GM21515 (cell line): ENCODE measurements at regions not wholly inside any gene's neighbourhood (a gene's known extent, or its start where the extent isn't known, plus 50 kb on each side); places are given as distances from the start of the nearest gene placed in this dataset.
"Not testable (repeated sequence)": the region's sequence is repeated elsewhere in the genome, so short reads cannot be mapped to it uniquely, and the experiment has no call there.

Experiments used
- ATAC-seq: cut with Tn5 transposase; IDR thresholded peaks from one replicate; pipeline ENCODE4 v1.9.1; 2021; ENCODE audit not compliant: unreplicated experiment

DNA sequence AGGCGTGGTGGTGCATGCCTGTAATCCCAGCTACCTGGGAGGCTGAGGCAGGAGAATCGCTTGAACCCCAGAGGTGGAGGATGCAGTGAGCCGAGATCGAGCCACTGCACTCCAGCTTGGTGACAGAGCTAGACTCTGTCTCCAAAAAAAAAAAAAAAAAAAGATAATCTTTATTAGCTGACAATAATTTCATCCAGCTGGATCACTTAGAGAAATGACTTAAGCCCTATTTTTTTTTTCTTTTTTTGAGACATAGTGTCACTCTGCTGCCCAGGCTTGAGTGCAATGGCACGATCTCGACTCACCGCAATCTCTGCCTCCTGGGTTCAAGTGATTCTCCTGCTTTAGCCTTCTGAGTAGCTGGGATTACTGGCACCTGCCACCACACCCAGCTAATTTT is 51.6 kb upstream of the MAP4K4 start:
- ATAC-seq: not testable (repeated sequence)

DNA sequence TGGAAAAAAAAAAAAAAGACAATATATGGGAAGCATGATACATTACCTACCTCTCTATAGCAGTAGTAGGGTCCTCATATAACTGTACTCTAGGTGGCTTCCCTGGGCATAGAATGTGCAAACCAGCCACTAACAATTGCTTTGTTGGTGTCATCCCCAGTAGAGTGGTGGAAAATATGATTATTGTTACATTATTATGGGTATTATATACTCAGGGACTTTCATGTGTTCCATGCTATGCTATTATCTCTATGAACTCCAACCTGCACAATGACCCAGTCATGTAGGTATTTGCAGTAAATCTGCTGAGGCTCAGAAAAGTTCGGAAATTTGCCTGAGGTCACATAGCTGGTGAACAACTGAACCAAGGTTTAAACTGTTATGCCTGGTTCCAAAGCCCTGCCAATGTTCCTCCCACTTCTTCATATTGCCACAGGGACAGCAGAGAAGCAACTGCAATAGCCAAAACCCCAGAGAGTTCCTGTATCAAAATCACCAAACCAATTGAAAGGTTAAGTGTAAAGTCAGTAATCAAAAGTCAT is 52.6 kb upstream of the MAP4K4 start:
- no peak for ATAC-seq

DNA sequence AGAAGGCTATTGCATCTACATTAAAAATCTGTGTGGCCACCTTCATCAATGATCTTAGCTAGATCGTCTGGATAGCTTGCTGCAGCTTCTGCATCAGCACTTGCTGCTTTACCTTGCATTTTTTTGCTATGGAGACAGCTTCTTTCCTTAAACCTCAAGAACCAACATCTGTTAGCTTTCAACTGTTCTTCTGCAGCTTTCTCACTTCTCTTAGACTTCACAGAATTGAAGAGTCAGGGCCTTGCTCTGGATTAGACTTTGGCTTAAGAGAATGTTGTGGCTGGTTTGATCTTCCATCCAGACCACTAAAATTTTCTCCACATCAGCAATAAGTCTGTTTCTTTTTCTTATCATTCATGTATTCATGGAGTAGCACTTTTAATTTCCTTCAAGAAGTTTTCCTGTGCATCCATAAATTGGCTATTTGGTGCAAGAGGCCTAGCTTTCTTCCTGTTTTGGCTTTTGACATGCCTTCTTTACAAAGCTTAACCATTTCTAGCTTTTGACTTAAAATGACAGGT is 54.4 kb upstream of the MAP4K4 start:
- ATAC-seq: no peak

DNA sequence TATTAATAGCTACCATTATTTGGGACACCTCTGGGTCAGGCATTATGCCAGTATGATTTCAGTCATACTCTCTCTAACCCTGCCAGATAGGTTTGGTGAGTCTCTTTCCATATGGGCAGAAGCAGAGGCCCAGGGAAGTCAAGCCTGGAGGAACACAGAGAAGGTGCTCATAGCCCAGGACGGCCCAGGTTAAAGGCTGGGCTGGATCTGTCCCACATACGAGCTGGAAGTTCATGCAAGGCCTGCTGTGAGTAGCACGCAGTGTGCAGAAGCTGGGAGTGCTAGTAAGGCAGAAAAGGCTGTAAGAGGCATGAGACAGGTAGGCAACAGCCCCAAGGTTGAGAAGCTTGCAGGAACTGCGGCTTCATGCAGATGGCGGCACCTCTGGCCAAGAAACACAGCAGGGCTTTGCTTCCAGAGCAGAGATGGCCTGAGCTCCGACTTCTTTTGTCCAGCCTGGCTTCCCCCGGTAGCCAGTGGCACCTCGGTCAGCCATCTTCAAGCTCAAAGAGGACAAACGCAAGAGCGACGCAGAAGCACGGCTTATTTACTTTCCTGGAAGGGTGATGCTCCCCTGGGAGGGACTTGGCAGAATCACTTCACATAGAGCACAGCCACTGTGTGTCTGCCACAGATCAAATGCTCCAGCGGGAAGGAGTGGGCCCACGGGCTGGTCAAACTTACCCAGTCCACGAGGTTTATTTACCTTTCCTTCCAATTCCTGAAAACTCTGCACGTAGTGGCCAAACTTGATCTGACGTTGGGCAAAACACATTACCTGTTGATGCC is 58.5 kb upstream of the MAP4K4 start:
- ATAC-seq: no peak

DNA sequence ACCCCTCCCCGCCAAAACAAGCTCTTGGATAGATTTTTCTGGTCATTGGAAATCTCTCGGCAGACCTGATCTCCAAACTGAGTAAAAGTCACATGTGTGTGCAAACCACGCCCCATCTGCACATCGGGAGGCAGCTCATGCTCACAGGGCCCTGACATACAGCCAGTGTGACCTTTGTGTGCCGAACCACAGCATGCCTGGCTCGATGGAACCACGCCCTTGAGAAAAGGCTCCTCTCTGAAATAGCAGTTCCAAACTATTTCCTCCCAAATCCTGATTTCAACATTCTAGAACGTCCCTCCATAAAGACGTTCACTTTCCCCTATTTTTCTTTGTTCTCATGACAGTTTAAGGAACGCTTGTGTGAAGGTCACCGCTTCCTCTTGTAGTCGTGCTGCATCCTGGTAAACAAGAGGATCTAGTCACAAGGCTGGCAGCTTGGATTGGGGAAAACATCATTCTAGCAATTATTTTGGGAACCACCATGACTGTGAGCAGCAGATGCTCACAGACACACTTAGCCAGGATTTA is 59.3 kb upstream of the MAP4K4 start:
- ATAC-seq: no peak

DNA sequence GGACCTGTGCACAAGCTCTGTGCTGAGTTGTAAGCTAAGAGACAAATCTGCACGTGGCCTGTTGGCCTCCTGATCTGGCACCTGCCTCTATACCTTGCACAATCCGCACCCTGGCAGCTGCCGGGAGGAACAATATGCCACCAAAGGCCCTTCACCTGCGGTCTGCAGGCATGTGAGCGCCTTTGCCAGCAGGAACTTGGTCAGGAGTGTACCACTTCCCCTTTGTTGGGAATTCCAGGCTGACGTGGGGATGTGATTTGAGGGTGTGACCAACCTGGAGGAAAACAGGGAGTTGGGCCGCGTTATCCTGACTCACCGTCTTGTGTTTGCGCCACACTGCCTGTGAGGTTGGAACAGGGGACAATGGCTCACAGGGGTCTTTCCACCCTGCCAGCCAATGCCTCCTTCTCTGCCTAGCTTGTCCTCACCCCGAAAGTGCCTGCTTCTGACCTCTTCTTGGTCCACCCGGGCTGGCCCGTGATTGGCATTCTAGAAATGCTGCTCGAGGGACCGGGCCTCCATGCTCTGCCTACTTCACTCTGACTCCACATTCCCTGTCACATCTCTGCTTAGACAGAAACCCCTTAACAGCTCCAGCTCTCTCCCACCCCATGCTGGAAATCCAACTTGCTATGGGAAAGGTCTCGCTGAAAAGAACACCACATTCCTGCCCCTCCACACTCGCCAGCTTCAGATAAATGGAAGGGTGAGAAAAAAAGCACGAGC is 67.1 kb upstream of the MAP4K4 start:
- no peak for ATAC-seq

GRCh38 chr2:101628030-101628392 is 69.5 kb upstream of the MAP4K4 start:
- ATAC-seq: no peak

- ATAC-seq: no peak
Observed at GRCh38 chr2:101627285-101628029, 70.0 kb upstream of the MAP4K4 start.

- ATAC-seq: not testable (repeated sequence)
Observed at GRCh38 chr2:101625814-101626213, 71.7 kb upstream of the MAP4K4 start.

GRCh38 chr2:101625387-101625786 is 72.1 kb upstream of the MAP4K4 start:
- no peak for ATAC-seq

DNA sequence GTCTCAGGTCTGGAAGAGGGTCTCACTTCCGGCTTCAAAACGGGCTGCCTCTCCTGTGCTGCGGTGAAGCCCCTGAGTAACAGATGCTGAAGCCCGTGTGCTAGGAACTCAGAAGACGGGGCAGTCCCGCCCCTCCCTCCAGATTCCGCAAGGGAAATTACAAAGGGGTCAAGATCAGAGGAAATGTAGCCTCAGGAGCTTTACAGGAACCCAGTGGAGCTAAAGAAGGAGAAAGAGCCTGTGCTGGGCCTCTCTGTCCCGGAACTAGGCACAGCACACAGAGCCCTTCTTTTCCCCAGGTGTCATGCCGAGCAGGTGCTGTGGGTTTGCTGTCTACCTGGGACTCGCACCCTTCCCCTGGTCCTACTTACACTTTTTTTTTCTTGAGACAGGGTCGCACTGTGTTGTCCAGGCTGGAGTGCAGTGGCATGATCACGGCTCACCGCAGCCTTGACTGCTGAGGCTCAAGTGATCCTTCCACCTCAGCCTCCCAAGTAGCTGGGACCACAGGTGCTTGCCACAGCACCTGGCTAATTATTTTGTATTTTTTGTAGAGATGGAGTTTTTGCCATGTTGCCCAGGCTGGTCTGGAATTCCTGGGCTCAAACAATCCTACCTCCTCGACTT is 72.7 kb upstream of the MAP4K4 start:
- ATAC-seq: no peak

GRCh38 chr2:101623031-101623521 is 74.4 kb upstream of the MAP4K4 start:
- ATAC-seq: peak; percentile 58

DNA sequence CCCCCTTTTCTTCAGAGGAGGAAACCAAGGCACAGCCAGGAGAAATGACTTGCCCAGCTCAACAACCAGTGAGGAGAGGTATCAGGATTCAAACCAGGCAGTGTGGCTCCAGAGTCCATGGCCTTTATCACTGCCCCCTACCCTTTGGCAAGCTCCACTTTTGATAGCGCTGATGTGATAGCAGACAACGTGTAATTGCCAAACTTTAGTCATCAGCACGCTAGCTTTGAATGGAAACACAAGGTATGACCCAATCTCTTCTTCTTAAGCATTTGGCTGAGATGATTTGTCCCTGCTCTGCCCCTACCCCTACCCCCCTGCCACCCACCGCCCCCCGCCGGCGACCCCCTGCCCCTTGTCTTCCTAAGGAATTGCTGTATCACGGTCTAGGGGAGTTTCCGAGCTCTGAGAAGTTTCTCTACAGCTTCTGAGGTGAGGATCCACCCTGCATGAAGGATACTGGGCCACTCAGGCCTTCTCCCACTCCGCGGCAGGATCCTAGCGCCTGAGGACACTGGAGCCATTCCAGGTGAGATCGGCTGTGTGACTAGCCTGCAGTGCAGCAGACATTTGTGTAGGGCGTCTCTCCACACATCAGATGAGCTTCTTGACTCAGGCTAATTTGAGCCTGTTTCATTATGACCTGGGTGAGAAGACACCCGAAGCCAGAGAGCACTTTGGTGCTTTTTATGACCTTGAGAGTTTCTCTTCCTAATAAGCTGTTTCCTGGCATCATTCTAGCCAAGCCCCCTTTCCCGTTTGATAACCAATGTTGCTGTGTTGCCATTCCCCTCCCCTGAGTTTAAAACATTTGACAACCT is 75.1 kb upstream of the MAP4K4 start:
- ATAC-seq: peak; percentile 87

- ATAC-seq: no peak
Observed at GRCh38 chr2:101619191-101619591, 78.3 kb upstream of the MAP4K4 start.

DNA sequence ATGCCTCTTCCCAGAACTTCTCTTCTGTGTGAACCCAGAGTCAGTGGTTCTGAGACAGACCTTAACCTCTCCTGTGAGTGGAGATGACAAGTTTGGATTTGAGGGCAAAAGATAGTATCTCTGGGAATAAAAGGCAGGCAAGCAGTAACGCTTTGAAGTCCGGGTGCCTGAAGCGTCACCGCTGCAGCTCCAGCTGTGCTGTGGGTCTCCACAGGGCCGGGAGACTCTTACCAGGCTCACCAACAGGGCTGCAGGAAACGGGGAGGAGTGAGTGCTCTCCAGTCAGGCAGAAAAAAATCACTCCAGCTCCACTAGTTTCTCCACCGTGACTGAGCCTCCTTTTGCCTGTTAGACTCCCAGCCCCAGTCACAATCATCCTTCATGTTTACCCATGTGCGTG is 79.7 kb upstream of the MAP4K4 start:
- ATAC-seq: no peak

- ATAC-seq: no peak
Observed at GRCh38 chr2:101617188-101617587, 80.3 kb upstream of the MAP4K4 start.

DNA sequence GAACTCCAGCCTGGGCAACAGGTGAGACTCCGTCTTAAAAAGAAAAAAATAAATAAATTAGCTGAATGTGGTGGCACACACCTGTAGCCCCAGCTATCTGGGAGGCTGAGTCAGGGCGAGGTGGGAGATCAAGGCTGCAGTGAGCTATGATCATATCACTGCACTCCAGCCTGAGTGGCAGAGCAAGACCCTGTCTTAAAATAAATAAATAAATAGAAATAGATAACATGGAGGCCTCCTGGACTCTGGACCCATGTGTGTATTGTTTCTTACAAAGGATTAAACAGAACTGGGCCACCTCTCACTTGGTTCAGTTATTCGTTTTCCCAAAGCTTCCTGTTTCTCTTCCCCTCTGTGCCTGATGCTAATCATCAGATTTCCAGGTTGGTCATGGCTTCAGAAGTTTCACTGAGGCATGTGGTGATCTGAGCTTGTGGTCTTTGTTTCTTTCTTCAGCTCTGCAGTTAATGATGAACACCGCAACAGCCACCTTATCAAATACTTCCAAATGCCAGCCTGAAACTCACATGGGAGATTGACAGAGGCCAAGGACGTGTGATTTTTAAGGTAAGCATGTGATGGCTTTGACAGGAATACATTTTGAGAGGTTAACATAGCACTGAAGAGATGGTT is 83.3 kb upstream of the MAP4K4 start:
- no peak for ATAC-seq

DNA sequence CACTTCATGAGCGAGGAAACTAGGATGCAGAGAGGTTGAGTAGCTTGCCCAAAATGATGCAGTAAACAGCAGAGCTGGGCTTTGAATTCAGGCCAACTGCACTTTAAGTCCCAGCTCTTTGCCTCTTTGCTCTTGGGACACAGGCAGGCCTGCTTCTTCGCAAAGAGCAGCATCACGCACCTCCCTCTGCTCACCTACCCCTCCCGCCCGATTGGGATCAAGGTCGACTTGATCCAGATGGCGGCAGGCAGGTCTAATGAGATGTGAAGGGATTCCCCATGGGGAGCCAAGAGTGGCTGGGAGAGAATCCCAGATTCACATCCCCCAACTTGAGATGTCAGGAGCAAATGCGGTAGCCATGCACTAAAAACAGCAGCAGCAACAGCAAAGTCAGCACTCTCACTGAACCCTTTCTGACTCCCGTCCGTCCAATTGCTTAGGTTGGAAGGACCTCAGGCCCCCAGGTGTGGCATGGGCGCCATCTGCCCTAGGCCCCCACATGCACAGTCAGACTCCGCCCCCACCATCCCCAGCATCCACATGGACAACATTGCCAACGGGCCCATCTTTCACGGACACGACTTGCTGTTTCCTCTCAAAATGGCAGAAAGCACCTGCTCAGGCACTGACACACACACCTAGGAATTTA is 84.3 kb upstream of the MAP4K4 start:
- ATAC-seq: no peak

GRCh38 chr2:101612019-101612418 is 85.5 kb upstream of the MAP4K4 start:
- ATAC-seq: no peak
